ENCODE measurements at regions not wholly inside any gene's neighbourhood (a gene's known extent, or its start where the extent isn't known, plus 50 kb on each side); places are given as distances from the start of the nearest gene placed in this dataset.

DNA sequence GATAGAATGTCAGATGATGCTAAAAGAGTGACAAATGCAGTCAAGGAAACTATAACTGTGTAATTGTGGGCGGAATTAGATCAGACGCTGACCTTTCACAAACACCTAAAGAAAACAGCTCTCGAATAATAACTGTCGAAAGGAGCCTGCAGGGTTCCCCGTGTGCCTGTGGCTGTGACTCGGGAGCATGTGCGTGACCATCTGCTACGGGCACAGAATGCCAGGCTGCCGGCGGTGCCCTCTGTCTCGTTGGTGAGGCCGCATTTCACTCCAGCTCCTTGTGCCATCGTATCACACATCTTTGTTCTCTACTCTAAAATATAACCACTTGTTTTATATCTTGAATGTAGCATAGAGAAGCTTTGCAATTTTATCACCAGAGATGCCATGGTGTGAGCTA lies 267.8 kb upstream of the FMN2 start:
- no peaks in the 10 kb centered on the region for H3K4me1 ChIP-seq
- no peak overlapping the region for H3K4me3 ChIP-seq
- no peak overlapping the region for H3K27ac ChIP-seq
- no peaks in the 10 kb centered on the region for H3K9me3 ChIP-seq
- TF ChIP-seq, protein P1, sequence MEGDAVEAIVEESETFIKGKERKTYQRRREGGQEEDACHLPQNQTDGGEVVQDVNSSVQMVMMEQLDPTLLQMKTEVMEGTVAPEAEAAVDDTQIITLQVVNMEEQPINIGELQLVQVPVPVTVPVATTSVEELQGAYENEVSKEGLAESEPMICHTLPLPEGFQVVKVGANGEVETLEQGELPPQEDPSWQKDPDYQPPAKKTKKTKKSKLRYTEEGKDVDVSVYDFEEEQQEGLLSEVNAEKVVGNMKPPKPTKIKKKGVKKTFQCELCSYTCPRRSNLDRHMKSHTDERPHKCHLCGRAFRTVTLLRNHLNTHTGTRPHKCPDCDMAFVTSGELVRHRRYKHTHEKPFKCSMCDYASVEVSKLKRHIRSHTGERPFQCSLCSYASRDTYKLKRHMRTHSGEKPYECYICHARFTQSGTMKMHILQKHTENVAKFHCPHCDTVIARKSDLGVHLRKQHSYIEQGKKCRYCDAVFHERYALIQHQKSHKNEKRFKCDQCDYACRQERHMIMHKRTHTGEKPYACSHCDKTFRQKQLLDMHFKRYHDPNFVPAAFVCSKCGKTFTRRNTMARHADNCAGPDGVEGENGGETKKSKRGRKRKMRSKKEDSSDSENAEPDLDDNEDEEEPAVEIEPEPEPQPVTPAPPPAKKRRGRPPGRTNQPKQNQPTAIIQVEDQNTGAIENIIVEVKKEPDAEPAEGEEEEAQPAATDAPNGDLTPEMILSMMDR (IDR thresholded peaks at IDR 0.05): no peak
- TF ChIP-seq POLR2A (IDR thresholded peaks at IDR 0.05): no peak
- no peak for TF ChIP-seq POLR2AphosphoS5 (IDR thresholded peaks at IDR 0.05; ENCODE audit: insufficient read depth in 1 of 2, low read depth in 1 of 2)
- DNase-seq (ENCODE audit: extremely low spot score in 2 of 2): no peak
- H3K27me3 ChIP-seq: no peaks in the 10 kb centered on the region
- no peaks in the 10 kb centered on the region for H3K36me3 ChIP-seq
- intact Hi-C loops (cut with DNase I): no loop called here

DNA sequence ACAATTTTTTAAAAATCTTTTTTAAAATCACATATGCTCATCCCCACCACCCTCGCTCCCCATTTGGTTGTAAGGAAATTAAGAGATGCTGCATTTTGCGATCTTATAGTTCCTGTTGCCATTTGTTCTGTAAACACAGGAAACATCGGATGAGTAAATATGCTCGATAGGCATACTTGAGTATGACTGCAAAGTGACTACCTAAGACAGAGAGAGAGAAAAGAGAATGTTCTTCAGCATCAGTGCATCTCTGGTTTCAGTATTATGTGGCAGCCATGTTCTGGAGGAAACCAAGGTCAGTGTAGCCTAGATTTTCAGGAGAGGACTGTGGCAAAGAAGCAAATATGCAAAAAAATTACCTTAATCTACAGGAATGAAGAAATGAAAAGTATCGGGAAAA lies 265.5 kb upstream of the FMN2 start:
- H3K36me3 ChIP-seq: no peaks in the 10 kb centered on the region
- H3K9me3 ChIP-seq: no peaks in the 10 kb centered on the region
- no peak for DNase-seq (ENCODE audit: extremely low spot score in 2 of 2)
- no peaks in the 10 kb centered on the region for H3K27me3 ChIP-seq
- H3K4me1 ChIP-seq: no peaks in the 10 kb centered on the region
- TF ChIP-seq POLR2A (IDR thresholded peaks at IDR 0.05) (no peak), POLR2AphosphoS5 (IDR thresholded peaks at IDR 0.05; ENCODE audit: insufficient read depth in 1 of 2, low read depth in 1 of 2) (no peak)
- TF ChIP-seq, protein P1 (IDR thresholded peaks at IDR 0.05): no peak
- no peak overlapping the region for H3K27ac ChIP-seq
- intact Hi-C loops (cut with DNase I): no loop called here
- no peak overlapping the region for H3K4me3 ChIP-seq

DNA sequence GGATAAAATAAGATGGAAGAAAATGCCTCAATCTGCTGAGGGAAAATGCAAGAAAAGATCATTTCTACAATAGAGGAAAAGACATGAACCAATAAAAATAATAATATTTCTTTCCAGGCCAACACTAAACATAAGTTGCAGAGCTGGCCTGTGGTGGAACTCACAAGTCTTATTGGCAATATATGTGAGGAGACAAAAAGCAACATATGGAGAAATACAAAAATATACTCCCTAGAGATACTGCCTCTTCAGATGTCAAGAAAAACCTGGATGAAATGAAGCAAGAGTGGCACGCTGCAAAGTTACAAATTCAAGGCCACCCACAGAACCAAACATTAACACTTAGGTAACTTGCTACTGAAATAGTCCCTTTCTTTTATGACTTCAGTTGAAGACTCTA lies 264.9 kb upstream of the FMN2 start:
- H3K4me1 ChIP-seq: no peaks in the 10 kb centered on the region
- H3K36me3 ChIP-seq: no peaks in the 10 kb centered on the region
- intact Hi-C loops (cut with DNase I): no loop called here
- DNase-seq (ENCODE audit: extremely low spot score in 2 of 2): no peak
- no peaks in the 10 kb centered on the region for H3K27me3 ChIP-seq
- no peaks in the 10 kb centered on the region for H3K9me3 ChIP-seq
- H3K27ac ChIP-seq: no peak overlapping the region
- H3K4me3 ChIP-seq: no peak overlapping the region
- TF ChIP-seq POLR2A (IDR thresholded peaks at IDR 0.05) (no peak), POLR2AphosphoS5 (IDR thresholded peaks at IDR 0.05; ENCODE audit: insufficient read depth in 1 of 2, low read depth in 1 of 2) (no peak)
- TF ChIP-seq, protein P1 (IDR thresholded peaks at IDR 0.05): no peak

DNA sequence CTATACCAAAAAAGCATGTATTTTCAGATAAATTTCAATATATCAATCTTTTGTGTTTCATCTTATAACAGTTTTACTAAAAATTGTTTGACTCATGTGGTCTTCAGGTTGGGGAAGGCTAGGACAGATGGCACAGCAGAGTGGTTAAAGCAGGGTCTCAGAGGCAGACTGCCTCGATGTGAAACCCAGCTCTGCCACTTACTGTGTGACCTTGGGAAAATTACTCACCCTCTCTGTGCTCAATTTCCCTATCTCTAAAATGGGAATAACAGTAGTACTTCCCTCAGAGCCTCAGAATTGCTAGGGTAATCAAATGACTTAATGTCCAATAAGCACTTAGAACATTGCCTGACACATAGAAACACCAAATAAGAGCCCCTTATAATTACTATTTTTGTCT lies 262.1 kb upstream of the FMN2 start:
- Histone ChIP-seq H3K36me3 (no peaks in the 10 kb centered on the region), H3K9me3 (no peaks in the 10 kb centered on the region), H3K27ac (no peak overlapping the region), H3K4me1 (no peaks in the 10 kb centered on the region), H3K4me3 (no peak overlapping the region), H3K27me3 (no peaks in the 10 kb centered on the region)
- intact Hi-C loops (cut with DNase I): no loop called here
- no peak for DNase-seq (ENCODE audit: extremely low spot score in 2 of 2)
- no peak for TF ChIP-seq POLR2A (IDR thresholded peaks at IDR 0.05)

DNA sequence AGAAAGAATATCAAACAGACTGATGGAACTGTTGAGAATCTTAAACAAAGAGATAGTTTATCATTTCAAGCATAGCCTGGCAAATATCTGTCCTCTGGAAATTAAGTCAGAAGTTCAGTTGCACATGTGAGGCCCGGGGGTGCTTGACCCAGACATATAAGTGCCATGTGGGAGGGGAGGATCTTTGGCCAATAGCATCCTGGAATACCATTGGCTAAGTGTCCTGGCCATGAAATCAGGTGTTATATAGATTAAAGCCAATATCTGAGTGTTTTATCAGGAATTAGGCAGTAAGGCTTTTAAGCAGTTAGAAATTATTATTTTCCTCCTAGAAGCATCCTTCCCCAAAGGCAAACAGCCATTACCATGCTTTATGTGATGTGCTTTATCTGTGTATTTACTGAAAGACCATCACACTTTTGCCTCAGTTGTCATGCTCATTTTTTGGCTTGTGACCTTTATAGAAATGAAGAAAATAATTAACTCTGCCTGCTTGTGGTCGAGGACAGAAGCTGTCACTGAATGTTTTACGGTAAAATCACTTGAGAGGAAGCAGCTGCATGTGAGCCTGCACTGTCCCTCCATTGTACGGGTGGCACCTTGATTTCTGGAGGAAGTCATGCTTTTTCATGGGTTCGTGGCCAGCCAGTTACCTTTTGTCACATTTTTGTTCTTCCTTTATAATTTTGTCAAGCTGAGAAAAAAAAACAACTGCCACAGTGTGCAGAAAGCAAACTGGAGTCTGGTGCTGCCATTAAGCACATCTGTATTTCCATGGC lies 259.9 kb upstream of the FMN2 start:
- Histone ChIP-seq H3K27ac (no peak overlapping the region), H3K36me3 (no peaks in the 10 kb centered on the region), H3K4me1 (no peaks in the 10 kb centered on the region), H3K27me3 (no peaks in the 10 kb centered on the region), H3K9me3 (no peaks in the 10 kb centered on the region), H3K4me3 (no peak overlapping the region)
- intact Hi-C loops (cut with DNase I): no loop called here
- no peak for DNase-seq (ENCODE audit: extremely low spot score in 2 of 2)
- TF ChIP-seq POLR2AphosphoS5 (IDR thresholded peaks at IDR 0.05; ENCODE audit: insufficient read depth in 1 of 2, low read depth in 1 of 2) (no peak), POLR2A (IDR thresholded peaks at IDR 0.05) (no peak)
- TF ChIP-seq, protein P1 (IDR thresholded peaks at IDR 0.05): no peak

Data from vagina (tissue), 2 donors.